HG03571 (cell line): ENCODE measurements at regions not wholly inside any gene's neighbourhood (a gene's known extent, or its start where the extent isn't known, plus 50 kb on each side); places are given as distances from the start of the nearest gene placed in this dataset.

Experiments
- ATAC-seq: cut with Tn5 transposase; IDR thresholded peaks from one replicate; pipeline ENCODE4 v1.9.1; 2021; ENCODE audit not compliant: unreplicated experiment

GRCh38 chr3:117774130-117774529 is 1064.6 kb downstream of the TUSC7 start:
- no peak for ATAC-seq

GRCh38 chr3:117786349-117786748 is 1076.8 kb downstream of the TUSC7 start:
- ATAC-seq, result no peak

- ATAC-seq, result no peak
These were observed 1078.5 kb downstream of the TUSC7 start for GRCh38 chr3:117788061-117788460.

GRCh38 chr3:117788506-117788905 is 1078.9 kb downstream of the TUSC7 start:
- no peak for ATAC-seq

GRCh38 chr3:117790235-117790987 is 1080.8 kb downstream of the TUSC7 start:
- no peak for ATAC-seq

GRCh38 chr3:117793622-117794265 is 1084.2 kb downstream of the TUSC7 start:
- no peak for ATAC-seq

GRCh38 chr3:117798221-117798620 is 1088.6 kb downstream of the TUSC7 start:
- no peak for ATAC-seq

- ATAC-seq, result no peak
These were observed 1089.3 kb downstream of the TUSC7 start for GRCh38 chr3:117798687-117799386.

- ATAC-seq, result no peak
These were observed 1089.8 kb downstream of the TUSC7 start for GRCh38 chr3:117799387-117799735.

GRCh38 chr3:117801912-117802239 is 1092.3 kb downstream of the TUSC7 start:
- ATAC-seq, result no peak

GRCh38 chr3:117809186-117810081 is 1099.9 kb downstream of the TUSC7 start:
- no peak for ATAC-seq

- ATAC-seq, result no peak
These were observed 1102.2 kb downstream of the TUSC7 start for GRCh38 chr3:117811786-117812185.

- ATAC-seq, result no peak
These were observed 1105.4 kb downstream of the TUSC7 start for GRCh38 chr3:117814975-117815374.

GRCh38 chr3:117817103-117817502 is 1107.5 kb downstream of the TUSC7 start:
- no peak for ATAC-seq

- no peak for ATAC-seq
These were observed 1109.0 kb downstream of the TUSC7 start for GRCh38 chr3:117818592-117818991.

GRCh38 chr3:117820658-117821299 is 1111.2 kb downstream of the TUSC7 start:
- no peak for ATAC-seq

GRCh38 chr3:117822416-117822815 is 1112.8 kb downstream of the TUSC7 start:
- ATAC-seq, result no peak

- ATAC-seq, result no peak
These were observed 1126.7 kb downstream of the TUSC7 start for GRCh38 chr3:117836296-117836695.

GRCh38 chr3:117837391-117837790 is 1127.8 kb downstream of the TUSC7 start:
- ATAC-seq, result no peak

GRCh38 chr3:117842086-117842485 is 1132.5 kb downstream of the TUSC7 start:
- no peak for ATAC-seq

- no peak for ATAC-seq
These were observed 1133.8 kb downstream of the TUSC7 start for GRCh38 chr3:117843356-117843755.
